ENCODE measurements at regions not wholly inside any gene's neighbourhood (a gene's known extent, or its start where the extent isn't known, plus 50 kb on each side); places are given as distances from the start of the nearest gene placed in this dataset.
A peak's percentile ranks its signal among the peaks of the same experiment; 100 is the strongest.

DNA sequence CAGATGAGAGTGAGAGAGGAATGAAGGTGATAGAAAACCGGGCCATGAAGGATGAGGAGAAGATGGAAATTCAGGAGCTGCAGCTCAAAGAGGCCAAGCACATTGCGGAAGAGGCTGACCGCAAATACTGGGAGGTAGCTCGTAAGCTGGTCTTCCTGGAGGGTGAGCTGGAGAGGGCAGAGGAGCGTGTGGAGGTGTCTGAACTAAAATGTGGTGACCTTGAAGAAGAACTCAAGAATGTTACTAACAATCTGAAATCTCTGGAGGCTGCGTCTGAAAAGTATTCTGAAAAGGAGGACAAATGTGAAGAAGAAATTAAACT is 88.9 kb downstream of the EOMES start:
- intact Hi-C loops (cut with micrococcal nuclease; ENCODE audit: unreplicated experiment) = no loop called here
- no peaks in the 10 kb centered on the region for H3K4me1 ChIP-seq (ENCODE audit: insufficient read depth, low read length, poor library complexity, severe bottlenecking)
- DNase-seq (ENCODE audit: low spot score) = no peak
- no peaks in the 10 kb centered on the region for H3K79me2 ChIP-seq (ENCODE audit: insufficient read depth, low read depth, low read length)
- POLR2A ChIA-PET = interaction anchor here (1.0 kb wide), 1 partner anchor 10 kb away, joined by 4 read pairs; no protein-coding TSS in a partner anchor
- BruUV-seq (replicated peaks) = no TSS peak
- H4K20me1 ChIP-seq (ENCODE audit: insufficient read depth, low read length) = no peaks in the 10 kb centered on the region
- H3K9me2 ChIP-seq (ENCODE audit: insufficient read depth, low read length) = no peaks in the 10 kb centered on the region
- no peak overlapping the region for H2AFZ ChIP-seq (ENCODE audit: low read length)
- no peak overlapping the region for H3K27ac ChIP-seq (ENCODE audit: low read depth, low read length, poor library complexity, severe bottlenecking)
- peak overlapping the region; percentile 31; the same call in 1 of the 2 replicates for H3K4me2 ChIP-seq (ENCODE audit: low read length)
- H3K4me3 ChIP-seq (ENCODE audit: low read depth, low read length, poor library complexity, severe bottlenecking) = no peak overlapping the region
- no peaks in the 10 kb centered on the region for H3K36me3 ChIP-seq (ENCODE audit: insufficient read depth, low read length)
- no peaks in the 10 kb centered on the region for H3K9me3 ChIP-seq (ENCODE audit: low read length)
- no peak for TF ChIP-seq EZH2phosphoT487 (IDR thresholded peaks at IDR 0.05; ENCODE audit: borderline replicate concordance, low read depth, low read length)
- TF ChIP-seq, protein P1, sequence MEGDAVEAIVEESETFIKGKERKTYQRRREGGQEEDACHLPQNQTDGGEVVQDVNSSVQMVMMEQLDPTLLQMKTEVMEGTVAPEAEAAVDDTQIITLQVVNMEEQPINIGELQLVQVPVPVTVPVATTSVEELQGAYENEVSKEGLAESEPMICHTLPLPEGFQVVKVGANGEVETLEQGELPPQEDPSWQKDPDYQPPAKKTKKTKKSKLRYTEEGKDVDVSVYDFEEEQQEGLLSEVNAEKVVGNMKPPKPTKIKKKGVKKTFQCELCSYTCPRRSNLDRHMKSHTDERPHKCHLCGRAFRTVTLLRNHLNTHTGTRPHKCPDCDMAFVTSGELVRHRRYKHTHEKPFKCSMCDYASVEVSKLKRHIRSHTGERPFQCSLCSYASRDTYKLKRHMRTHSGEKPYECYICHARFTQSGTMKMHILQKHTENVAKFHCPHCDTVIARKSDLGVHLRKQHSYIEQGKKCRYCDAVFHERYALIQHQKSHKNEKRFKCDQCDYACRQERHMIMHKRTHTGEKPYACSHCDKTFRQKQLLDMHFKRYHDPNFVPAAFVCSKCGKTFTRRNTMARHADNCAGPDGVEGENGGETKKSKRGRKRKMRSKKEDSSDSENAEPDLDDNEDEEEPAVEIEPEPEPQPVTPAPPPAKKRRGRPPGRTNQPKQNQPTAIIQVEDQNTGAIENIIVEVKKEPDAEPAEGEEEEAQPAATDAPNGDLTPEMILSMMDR (conservative IDR thresholded peaks at IDR 0.05; ENCODE audit: low read length) = no peak
- CTCF ChIA-PET (ENCODE audit: unreplicated experiment) = no interaction called here

DNA sequence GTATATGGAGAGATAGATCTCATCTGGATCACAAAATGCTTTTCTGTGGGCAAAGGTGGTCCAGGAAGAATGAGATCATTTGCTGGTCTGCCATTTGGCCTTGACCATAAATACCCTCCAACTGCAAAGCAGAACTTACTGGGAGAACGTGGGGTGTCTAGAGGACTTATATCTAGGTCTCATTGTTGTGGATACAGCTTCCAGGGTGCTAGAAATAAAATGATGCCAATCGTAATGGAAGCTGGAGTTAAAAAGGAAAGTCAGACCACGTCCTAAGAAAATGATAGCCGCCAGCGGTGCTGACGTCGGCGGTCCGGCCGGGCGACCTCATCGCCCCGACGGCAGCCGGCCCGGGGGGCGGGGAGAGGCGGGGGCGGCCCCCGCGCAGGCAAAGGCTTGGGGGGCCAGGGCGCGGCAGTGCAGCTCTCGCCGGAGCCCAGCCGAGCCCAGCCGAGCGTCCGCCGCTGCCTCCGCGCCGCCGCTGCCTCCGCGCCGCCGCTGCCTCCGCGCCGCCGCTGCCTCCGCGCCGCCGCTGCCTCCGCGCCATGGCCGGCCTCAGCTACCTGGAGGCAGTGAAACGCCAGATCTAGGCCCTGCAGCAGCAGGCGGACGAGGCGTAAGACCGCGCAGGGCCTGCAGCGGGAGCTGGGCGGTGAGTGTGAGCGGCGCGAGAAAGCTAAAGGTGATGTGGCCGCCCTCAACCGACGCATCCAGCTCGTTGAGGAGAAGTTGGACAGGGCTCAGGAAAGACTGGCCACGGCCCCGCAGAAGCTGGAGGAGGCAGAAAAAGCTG is 89.5 kb downstream of the EOMES start:
- ChIA-PET POLR2A (interaction anchor here (1.0 kb wide), 1 partner anchor 10 kb away, joined by 4 read pairs; no protein-coding TSS in a partner anchor), CTCF (ENCODE audit: unreplicated experiment) (no interaction called here)
- Histone ChIP-seq H4K20me1 (ENCODE audit: insufficient read depth, low read length) (no peaks in the 10 kb centered on the region), H3K9me3 (ENCODE audit: low read length) (no peaks in the 10 kb centered on the region), H3K9me2 (ENCODE audit: insufficient read depth, low read length) (no peaks in the 10 kb centered on the region), H2AFZ (ENCODE audit: low read length) (no peak overlapping the region), H3K27ac (ENCODE audit: low read depth, low read length, poor library complexity, severe bottlenecking) (no peak overlapping the region), H3K4me3 (ENCODE audit: low read depth, low read length, poor library complexity, severe bottlenecking) (no peak overlapping the region), H3K36me3 (ENCODE audit: insufficient read depth, low read length) (no peaks in the 10 kb centered on the region), H3K79me2 (ENCODE audit: insufficient read depth, low read depth, low read length) (no peaks in the 10 kb centered on the region), H3K4me2 (ENCODE audit: low read length) (peak overlapping the region; percentile 31; the same call in 1 of the 2 replicates), H3K4me1 (ENCODE audit: insufficient read depth, low read length, poor library complexity, severe bottlenecking) (no peaks in the 10 kb centered on the region)
- DNase-seq (ENCODE audit: low spot score) = no peak
- TF ChIP-seq, protein P1 (conservative IDR thresholded peaks at IDR 0.05; ENCODE audit: low read length) = no peak
- no peak for TF ChIP-seq EZH2phosphoT487 (IDR thresholded peaks at IDR 0.05; ENCODE audit: borderline replicate concordance, low read depth, low read length)
- BruUV-seq (replicated peaks) = no TSS peak
- intact Hi-C loops (cut with micrococcal nuclease; ENCODE audit: unreplicated experiment) = no loop called here

DNA sequence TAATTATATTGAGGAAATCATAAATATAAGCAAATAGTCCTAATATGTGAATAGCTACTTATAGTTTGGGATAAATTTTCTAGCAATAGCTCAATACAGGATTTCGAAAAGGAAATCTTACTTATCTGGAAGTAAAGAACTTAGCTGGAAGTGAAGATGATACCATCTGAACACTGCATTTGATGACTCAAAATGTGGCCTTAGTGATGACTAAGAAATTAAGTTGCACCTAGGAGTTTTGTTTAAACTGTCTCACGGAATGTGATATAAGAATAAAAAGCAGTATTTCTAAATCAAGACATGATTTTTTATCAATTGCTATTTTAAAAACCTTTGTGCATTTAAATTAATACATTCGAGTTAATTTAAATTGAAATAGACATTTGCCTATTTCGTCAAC is 91.2 kb downstream of the EOMES start:
- Histone ChIP-seq H3K36me3 (ENCODE audit: insufficient read depth, low read length) (no peaks in the 10 kb centered on the region), H3K9me2 (ENCODE audit: insufficient read depth, low read length) (no peaks in the 10 kb centered on the region), H3K79me2 (ENCODE audit: insufficient read depth, low read depth, low read length) (no peaks in the 10 kb centered on the region), H4K20me1 (ENCODE audit: insufficient read depth, low read length) (no peaks in the 10 kb centered on the region), H3K4me1 (ENCODE audit: insufficient read depth, low read length, poor library complexity, severe bottlenecking) (no peaks in the 10 kb centered on the region), H2AFZ (ENCODE audit: low read length) (no peak overlapping the region), H3K27ac (ENCODE audit: low read depth, low read length, poor library complexity, severe bottlenecking) (no peak overlapping the region), H3K4me3 (ENCODE audit: low read depth, low read length, poor library complexity, severe bottlenecking) (no peak overlapping the region), H3K9me3 (ENCODE audit: low read length) (no peaks in the 10 kb centered on the region), H3K4me2 (ENCODE audit: low read length) (no peak overlapping the region)
- DNase-seq (ENCODE audit: low spot score) = no peak
- BruUV-seq (replicated peaks) = no TSS peak
- POLR2A ChIA-PET = interaction anchor here (0.6 kb wide), 1 partner anchor 38 kb away, joined by 3 read pairs; no protein-coding TSS in a partner anchor
- CTCF ChIA-PET (ENCODE audit: unreplicated experiment) = no interaction called here
- no peak for TF ChIP-seq EZH2phosphoT487 (IDR thresholded peaks at IDR 0.05; ENCODE audit: borderline replicate concordance, low read depth, low read length)
- TF ChIP-seq, protein P1 (conservative IDR thresholded peaks at IDR 0.05; ENCODE audit: low read length) = no peak
- intact Hi-C loops (cut with micrococcal nuclease; ENCODE audit: unreplicated experiment) = no loop called here
